GM20000 (cell line): ENCODE measurements at regions not wholly inside any gene's neighbourhood (a gene's known extent, or its start where the extent isn't known, plus 50 kb on each side); places are given as distances from the start of the nearest gene placed in this dataset.

Experiments
- DNase-seq: peaks from one replicate; pipeline ENCODE4 v3.0.0; 2012; ENCODE audit warnings: low spot score
- TF ChIP-seq, protein P1 (sequence below): IDR thresholded peaks from 2 replicates; pipeline ENCODE4 v1.5.1; 2012; ENCODE audit warnings: mild to moderate bottlenecking, control low read depth; ENCODE audit errors: extremely low read depth, missing control alignments

DNA sequence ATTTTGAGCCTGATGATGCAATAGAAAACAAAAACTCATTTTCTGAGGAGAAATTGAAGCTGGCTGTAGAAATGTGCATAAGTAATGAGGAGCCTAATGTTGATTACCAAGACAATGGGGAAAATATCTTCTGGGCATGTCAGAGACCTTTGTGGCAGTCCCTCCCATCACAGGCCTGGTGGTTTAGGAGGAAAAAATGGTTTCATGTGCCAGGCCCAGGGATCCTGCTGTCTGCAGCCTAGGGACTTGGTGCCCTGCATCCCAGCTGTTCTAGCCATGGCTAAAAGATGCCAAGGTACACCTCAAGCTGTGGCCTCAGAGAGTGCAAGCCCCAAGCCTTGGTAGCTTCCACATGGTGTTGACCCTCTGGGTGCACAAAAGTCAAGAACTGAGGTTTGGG is 128.7 kb upstream of the ARHGEF9 start:
- TF ChIP-seq, protein P1, sequence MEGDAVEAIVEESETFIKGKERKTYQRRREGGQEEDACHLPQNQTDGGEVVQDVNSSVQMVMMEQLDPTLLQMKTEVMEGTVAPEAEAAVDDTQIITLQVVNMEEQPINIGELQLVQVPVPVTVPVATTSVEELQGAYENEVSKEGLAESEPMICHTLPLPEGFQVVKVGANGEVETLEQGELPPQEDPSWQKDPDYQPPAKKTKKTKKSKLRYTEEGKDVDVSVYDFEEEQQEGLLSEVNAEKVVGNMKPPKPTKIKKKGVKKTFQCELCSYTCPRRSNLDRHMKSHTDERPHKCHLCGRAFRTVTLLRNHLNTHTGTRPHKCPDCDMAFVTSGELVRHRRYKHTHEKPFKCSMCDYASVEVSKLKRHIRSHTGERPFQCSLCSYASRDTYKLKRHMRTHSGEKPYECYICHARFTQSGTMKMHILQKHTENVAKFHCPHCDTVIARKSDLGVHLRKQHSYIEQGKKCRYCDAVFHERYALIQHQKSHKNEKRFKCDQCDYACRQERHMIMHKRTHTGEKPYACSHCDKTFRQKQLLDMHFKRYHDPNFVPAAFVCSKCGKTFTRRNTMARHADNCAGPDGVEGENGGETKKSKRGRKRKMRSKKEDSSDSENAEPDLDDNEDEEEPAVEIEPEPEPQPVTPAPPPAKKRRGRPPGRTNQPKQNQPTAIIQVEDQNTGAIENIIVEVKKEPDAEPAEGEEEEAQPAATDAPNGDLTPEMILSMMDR: no peak
- no peak for DNase-seq

DNA sequence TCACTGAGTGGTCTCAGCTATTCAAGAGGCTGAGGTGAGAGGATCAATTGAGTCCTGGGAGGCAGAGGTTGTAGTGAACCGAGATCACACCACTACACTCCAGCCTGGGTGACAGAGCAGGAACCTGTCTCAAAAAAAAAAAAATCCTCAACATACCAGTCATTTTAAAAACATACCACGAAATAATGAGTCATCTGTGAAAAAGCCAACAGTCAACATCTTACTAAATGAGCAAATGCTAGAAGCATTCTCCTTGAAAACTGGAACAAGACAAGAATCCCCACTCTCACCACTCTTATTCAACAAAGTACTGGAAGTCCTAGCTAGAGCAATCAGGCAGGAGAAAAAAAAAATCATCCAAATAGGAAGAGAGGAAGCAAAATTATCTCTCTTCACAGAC is 104.0 kb upstream of the ARHGEF9 start:
- no peak for DNase-seq
- TF ChIP-seq, protein P1: no peak

DNA sequence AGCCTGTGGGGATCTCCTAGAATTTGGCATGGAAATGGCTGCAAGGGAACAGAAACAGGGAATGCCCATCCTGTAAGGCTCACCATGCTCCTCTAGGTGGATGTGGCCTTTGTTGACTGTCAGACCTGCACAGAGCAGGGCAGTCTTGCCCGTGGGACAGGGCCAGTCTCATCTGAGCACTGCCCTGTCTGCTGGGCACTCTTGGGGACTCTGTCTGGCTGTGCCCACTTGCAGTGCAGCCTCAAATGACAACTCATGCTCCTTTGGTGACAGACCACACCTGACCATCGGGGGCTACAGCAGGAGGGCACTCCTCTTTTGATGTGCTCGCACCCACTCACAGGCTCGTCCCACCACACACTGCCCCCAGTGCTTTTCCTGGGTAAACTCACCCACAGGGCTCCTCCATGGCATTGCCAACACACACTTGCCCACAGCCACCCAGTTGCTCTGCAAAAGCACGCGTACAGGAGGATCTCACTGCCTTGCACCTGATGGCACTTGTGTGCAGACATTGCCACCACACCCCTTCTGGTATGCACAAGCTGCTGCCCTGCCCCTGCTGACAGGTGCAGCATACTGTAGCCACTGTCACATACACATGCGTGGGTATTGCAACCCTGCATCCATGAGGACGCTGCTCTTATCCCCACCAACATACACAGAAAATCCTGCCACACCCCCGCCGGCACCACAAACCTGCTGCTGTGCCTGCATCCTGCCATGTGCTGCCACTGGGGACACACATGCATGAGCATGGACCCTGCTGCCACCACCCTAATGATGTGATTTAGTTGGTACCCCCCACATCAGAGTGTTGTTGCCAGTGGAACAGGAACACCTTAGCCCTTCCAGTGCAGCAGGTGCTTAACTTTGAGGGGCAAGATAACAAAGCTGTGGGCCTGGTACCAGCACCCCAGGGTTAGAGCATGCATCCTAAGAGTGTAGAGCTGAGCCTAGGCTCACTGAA is 100.1 kb upstream of the ARHGEF9 start:
- no peak for DNase-seq
- TF ChIP-seq, protein P1: no peak

DNA sequence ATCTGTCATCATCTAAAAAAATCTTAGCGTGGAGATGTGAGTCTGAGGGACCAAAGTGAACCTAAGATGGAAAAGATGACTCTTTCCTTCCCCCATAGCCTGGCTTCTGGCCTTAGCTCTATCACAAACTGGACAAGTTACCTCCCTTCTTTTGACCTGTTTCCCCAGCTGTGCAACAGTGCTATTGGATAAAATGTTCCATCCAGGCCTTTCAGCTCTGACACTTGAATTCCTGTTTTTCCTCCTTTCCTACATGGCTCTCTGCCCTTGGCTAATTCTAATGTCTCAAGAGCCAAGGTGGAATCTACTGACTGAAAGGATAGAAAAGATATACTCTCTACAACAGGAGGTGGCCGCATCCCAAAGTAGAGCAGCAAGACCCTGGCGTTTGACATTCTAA is 84.5 kb upstream of the ARHGEF9 start:
- TF ChIP-seq, protein P1: no peak
- DNase-seq: no peak

DNA sequence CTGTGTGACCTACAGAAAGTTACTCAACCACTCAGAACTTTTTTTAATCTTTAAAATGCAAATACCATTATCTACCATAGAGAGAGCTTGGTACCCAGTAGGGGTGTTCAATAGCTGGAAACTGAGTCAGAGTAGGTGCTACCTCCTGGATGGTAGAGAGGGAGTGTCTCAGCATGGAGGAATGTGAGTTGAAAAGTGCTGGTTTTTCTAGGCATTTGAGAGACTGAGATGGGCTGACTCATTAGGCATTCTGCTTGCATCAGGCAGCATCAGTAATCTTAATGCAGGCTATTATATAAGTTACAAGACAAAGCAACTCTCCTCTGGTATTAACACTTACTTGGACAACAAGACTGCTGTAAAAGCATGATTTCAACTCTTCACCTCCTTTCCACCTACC is 70.9 kb upstream of the ARHGEF9 start:
- no peak for DNase-seq
- TF ChIP-seq, protein P1: no peak

DNA sequence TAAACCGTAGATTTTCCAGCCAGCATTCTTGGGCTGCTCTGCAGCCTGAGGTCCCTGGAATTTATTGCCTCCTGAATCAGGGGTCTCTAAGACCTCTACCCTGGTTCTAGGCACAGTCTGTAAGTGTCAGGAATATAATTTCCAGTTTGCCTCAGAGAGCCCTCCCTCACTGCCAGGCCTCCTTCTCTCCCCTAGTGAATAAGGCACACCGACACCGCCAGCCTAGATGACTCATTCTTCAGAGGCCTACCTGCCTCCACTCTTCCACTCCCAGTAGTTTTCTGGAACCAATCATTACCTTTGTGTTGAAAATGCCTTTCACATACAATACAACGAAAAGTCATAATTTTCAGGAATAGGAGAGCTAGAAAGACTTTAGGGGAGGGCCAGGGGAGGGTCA is 50.3 kb upstream of the ARHGEF9 start:
- DNase-seq: no peak
- TF ChIP-seq, protein P1: no peak
